Esophagus muscularis mucosa (tissue), 4 donors: ENCODE measurements at regions not wholly inside any gene's neighbourhood (a gene's known extent, or its start where the extent isn't known, plus 50 kb on each side); places are given as distances from the start of the nearest gene placed in this dataset.

Experiments
- DNase-seq: peaks from one replicate; pipeline ENCODE4 v3.0.0-alpha.2; 2017; ENCODE audit errors: extremely low spot score
- H3K27ac ChIP-seq, 4 donors: fragments of 200-600 bp; sonication (generic); replicated peaks in 1 of 4; 1 replicate in 3 of 4; 2 replicates in 1 of 4; pipeline ENCODE4 v1.5.1; 2016 to 2019; ENCODE audit warnings: mild to moderate bottlenecking in 1 of 4
- H3K27me3 ChIP-seq, 4 donors: fragments of 200-600 bp; sonication (generic); one replicate each; pipeline versions ENCODE4 v1.5.1 to v1.6.0; 2016 to 2019
- H3K36me3 ChIP-seq, 4 donors: fragments of 200-600 bp; sonication (generic); one replicate each; pipeline ENCODE4 v1.5.1; 2016 to 2019
- H3K4me1 ChIP-seq, 4 donors: fragments of 200-600 bp; sonication (generic); one replicate each; pipeline ENCODE4 v1.5.1; 2016 to 2019
- H3K4me3 ChIP-seq, 4 donors: fragments of 200-600 bp; sonication (generic); 1 replicate in 2 of 4; 2 replicates in 2 of 4; pipeline ENCODE4 v1.5.1; 2016 to 2019; ENCODE audit warnings: mild to moderate bottlenecking in 4 of 4, moderate library complexity in 1 of 4
- H3K9me3 ChIP-seq, 4 donors: fragments of 200-600 bp; sonication (generic); 1 replicate in 3 of 4; 2 replicates in 1 of 4; pipeline ENCODE4 v1.5.1; 2016 to 2019
- CTCF ChIP-seq, 3 experiments: fragments of 200-600 bp in 2 of 3; fragments of 450-650 bp in 1 of 3; sonication (generic) in 2 of 3; IDR thresholded peaks; one replicate each; pipeline ENCODE4 v1.5.1; 2017 to 2019; ENCODE audit warnings: antibody characterized with exemption in 3 of 3, mild to moderate bottlenecking in 2 of 3, moderate library complexity in 1 of 3
- EP300 ChIP-seq: sonication (generic); formaldehyde crosslinking; IDR thresholded peaks from one replicate; pipeline ENCODE4 v1.6.1; 2017; ENCODE audit warnings: antibody characterized with exemption
- POLR2A ChIP-seq: fragments of 450-650 bp; IDR thresholded peaks from one replicate; pipeline ENCODE4 v1.6.1; 2017; ENCODE audit warnings: antibody characterized with exemption, moderate library complexity, mild to moderate bottlenecking, low read depth
- POLR2AphosphoS5 ChIP-seq, 2 donors: sonication (generic); formaldehyde crosslinking; IDR thresholded peaks; one replicate each; pipeline ENCODE4 v1.6.1; 2017; ENCODE audit warnings: antibody characterized with exemption in 2 of 2
- WGBS: methylation state at CpG from one replicate; pipeline ENCODE4 v1.1.5; 2018; 5-methylcytosine and 5-hydroxymethylcytosine counted together
- intact Hi-C: fragments of 100-400 bp; cut with DNase I; formaldehyde crosslinking; loops from one replicate; pipeline ENCODE4 v1.15.1; 2023

- Histone ChIP-seq H3K36me3 (no peaks in the 10 kb centered on the region), H3K4me1 (no peaks in the 10 kb centered on the region), H3K9me3 (no peaks in the 10 kb centered on the region), H3K27ac (no peak overlapping the region), H3K27me3 (no peaks in the 10 kb centered on the region), H3K4me3 (no peak overlapping the region)
- TF ChIP-seq EP300, result no peak
- no peak for TF ChIP-seq POLR2AphosphoS5 (IDR thresholded peaks at IDR 0.05)
- intact Hi-C loops, result no loop called here
- no peak for DNase-seq
These were observed 190.4 kb downstream of the ATXN7L3B start for GRCh38 chr12:74728006-74728405.

DNA sequence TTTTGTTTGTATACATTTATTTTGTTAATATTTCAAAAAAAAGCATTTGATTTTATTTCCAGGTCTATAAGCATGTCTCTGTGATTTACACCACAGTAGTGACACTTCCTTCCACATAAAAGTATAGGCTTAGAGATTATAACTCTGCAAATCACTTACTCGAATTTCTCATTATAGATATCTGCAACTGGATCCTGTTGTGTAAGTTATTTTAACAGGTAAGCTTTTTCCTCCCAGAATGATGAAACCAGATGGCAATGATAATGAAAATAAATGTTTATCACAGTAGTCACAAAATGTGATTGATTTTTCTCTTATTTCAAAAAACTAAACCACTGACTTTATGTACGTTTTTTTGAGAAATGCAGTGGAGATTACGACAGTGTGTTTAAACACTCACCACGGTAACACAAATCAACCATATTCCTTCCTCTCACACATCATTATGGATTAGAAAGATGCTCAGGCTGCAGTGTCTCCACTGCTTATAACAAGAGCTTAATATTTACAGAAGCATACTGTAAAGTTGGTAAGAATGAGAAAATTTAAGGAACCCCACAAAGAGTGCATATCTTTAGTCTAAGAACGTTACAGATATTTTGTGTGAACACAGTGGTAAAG is 194.6 kb downstream of the ATXN7L3B start:
- 34% methylated on average over 5 of the region's 5 CpGs for WGBS
- H3K36me3 ChIP-seq, result no peaks in the 10 kb centered on the region
- H3K9me3 ChIP-seq, result no peaks in the 10 kb centered on the region
- TF ChIP-seq POLR2A (no peak), CTCF (IDR thresholded peaks at IDR 0.05) (no peak), POLR2AphosphoS5 (IDR thresholded peaks at IDR 0.05) (no peak), EP300 (no peak)
- DNase-seq, result no peak
- intact Hi-C loops, result no loop called here
- no peaks in the 10 kb centered on the region for H3K4me1 ChIP-seq
- no peak overlapping the region for H3K4me3 ChIP-seq
- no peak overlapping the region for H3K27ac ChIP-seq
- H3K27me3 ChIP-seq, result no peaks in the 10 kb centered on the region

DNA sequence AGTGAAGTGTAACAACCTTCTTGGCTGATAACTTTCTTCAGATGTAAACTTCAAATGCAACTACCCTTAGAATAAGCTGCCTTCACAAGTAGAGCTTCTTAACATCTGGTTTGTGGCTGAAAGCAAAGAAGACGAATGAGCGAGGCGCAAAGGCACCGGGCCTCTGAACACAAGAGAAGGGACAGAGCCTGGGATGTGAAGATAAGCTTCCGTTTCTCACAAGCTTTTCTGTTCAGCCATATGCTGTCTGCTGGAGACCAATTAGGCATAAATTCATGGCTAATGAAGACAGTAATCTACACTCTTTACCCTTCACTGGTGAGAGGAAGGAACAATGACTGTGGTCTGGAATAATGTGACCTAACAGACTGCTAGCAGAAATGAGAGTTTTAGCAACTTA is 195.2 kb downstream of the ATXN7L3B start:
- 22% methylated on average over 5 of the region's 5 CpGs for WGBS
- Histone ChIP-seq H3K27ac (no peak overlapping the region), H3K4me3 (no peak overlapping the region), H3K4me1 (no peaks in the 10 kb centered on the region), H3K9me3 (no peaks in the 10 kb centered on the region), H3K36me3 (no peaks in the 10 kb centered on the region), H3K27me3 (no peaks in the 10 kb centered on the region)
- intact Hi-C loops, result no loop called here
- DNase-seq, result no peak
- TF ChIP-seq EP300 (no peak), CTCF (IDR thresholded peaks at IDR 0.05) (no peak), POLR2AphosphoS5 (IDR thresholded peaks at IDR 0.05) (no peak), POLR2A (no peak)

DNA sequence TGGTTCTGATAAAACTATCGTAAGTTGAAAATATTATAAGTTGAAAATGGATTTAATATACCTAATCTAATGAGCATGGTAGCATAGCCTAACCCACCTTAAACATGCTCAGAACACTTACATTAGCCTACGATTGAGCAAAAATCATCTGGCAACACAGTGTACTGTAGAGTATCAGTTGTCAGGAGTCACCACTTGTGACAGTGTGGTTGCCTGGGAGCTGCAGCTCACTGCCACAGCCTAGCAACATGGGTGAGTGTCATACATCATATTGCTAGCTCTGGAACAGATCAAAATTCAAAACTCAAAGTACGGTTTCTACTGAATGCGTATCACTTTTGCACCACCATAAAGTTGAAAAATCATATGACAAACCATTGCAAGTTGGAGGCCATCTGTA is 203.5 kb downstream of the ATXN7L3B start:
- Histone ChIP-seq H3K27ac (no peak overlapping the region), H3K36me3 (no peaks in the 10 kb centered on the region), H3K4me3 (no peak overlapping the region), H3K4me1 (no peaks in the 10 kb centered on the region), H3K9me3 (no peaks in the 10 kb centered on the region), H3K27me3 (no peaks in the 10 kb centered on the region)
- DNase-seq, result no peak
- TF ChIP-seq EP300, result no peak
- no peak for TF ChIP-seq POLR2A
- no peak for TF ChIP-seq POLR2AphosphoS5 (IDR thresholded peaks at IDR 0.05)
- intact Hi-C loops, result no loop called here
- WGBS, result 78% methylated on average over 4 of the region's 4 CpGs

GRCh38 chr12:74747305-74747704 is 209.7 kb downstream of the ATXN7L3B start:
- no peaks in the 10 kb centered on the region for H3K9me3 ChIP-seq
- no peak for DNase-seq
- H3K4me3 ChIP-seq, result no peak overlapping the region
- no peaks in the 10 kb centered on the region for H3K27me3 ChIP-seq
- intact Hi-C loops, result no loop called here
- no peak overlapping the region for H3K27ac ChIP-seq
- TF ChIP-seq POLR2A, result no peak
- no peak for TF ChIP-seq POLR2AphosphoS5 (IDR thresholded peaks at IDR 0.05)
- TF ChIP-seq EP300, result no peak
- TF ChIP-seq CTCF (IDR thresholded peaks at IDR 0.05), result no peak
- H3K4me1 ChIP-seq, result no peaks in the 10 kb centered on the region
- H3K36me3 ChIP-seq, result no peaks in the 10 kb centered on the region

- intact Hi-C loops, result no loop called here
- no peak for DNase-seq
- TF ChIP-seq POLR2A, result no peak
- no peak for TF ChIP-seq EP300
- no peak for TF ChIP-seq POLR2AphosphoS5 (IDR thresholded peaks at IDR 0.05)
- no peak for TF ChIP-seq CTCF (IDR thresholded peaks at IDR 0.05)
- H3K27ac ChIP-seq, result no peak overlapping the region
- H3K4me1 ChIP-seq, result no peaks in the 10 kb centered on the region
- H3K36me3 ChIP-seq, result no peaks in the 10 kb centered on the region
- H3K9me3 ChIP-seq, result peaks cover 0 to 3% (median 0%) of the 10 kb centered on the region in 4 donors
- 77% methylated on average over 1 of the region's 1 CpG for WGBS
- H3K27me3 ChIP-seq, result no peaks in the 10 kb centered on the region
- H3K4me3 ChIP-seq, result no peak overlapping the region
These were observed 213.8 kb downstream of the ATXN7L3B start for GRCh38 chr12:74751441-74751840.
